Hypothalamus (tissue), 51 donors: ENCODE measurements at regions not wholly inside any gene's neighbourhood (a gene's known extent, or its start where the extent isn't known, plus 50 kb on each side); places are given as distances from the start of the nearest gene placed in this dataset.
"Not testable (repeated sequence)": the region's sequence is repeated elsewhere in the genome, so short reads cannot be mapped to it uniquely, and the experiment has no call there.

Experiments used
- DNase-seq, 51 donors: peaks; one replicate each; lab custom pipeline; 2025; lab: John Stamatoyannopoulos, UW

DNA sequence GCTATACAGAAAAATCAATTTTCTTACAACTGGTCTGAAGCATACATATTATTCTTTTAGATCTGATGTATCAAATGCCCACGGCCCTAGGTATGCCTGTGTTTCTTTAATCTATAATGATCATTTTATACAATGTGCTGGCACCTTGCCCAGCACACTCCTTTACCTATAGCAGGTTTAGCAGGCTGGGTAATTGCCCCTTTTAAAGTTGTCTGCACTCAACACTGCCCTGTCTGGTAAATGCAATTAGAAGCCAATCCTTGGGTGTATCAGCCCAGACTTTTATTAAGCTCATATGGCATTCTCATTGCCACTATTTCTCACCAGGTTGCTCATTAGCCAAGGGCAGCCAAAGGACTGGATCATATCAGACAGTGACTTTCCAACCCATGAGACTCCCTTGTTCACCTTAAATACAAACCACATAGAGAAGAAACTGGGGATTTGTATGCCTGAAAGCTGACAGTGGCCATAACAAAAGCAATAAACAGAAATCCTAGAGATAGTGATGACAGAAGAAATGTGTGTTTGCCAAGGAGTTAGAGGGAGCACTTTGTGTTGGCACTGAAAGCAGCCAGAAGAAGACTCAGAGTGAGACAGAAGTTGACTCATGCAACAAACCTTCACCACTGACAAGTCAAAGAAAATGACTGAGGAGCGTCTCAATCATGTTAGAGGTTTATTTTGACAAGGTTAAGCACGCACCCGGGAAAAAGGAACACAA is 334.2 kb downstream of the SPATA31A7 start:
- not testable (repeated sequence) for DNase-seq

- not testable (repeated sequence) for DNase-seq
Measured at GRCh38 chr9:61525629-61526028, 335.8 kb downstream of the SPATA31A7 start.

DNA sequence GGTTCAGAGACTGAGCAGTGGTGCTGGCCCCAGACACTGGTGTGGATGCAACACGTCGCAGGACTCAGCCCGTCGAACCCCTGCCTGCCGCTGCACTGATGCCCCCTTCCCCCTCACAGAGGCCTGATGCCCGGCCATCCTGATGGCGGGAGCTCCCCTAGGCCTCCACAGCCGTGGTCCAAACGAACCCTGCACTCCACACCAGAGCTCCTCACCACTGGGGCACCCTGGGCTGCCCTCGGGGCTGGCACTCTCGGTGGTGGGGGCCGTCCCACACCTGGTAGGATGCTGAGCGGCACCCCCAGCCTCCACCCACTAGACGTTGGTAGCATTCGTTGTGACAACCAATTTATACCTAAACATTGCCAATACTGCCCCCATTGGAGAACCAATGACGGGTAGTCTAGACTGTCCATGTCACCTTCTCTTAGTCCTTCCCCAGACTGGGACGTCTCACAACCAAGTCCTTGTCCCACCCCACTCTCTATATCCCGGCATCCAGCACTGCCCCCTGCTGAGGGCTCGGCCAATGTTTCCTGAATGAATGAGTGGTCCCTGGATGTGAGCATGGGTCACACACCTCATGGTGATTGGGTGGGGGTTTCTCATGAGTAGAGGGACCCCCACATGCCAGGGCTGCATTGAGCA is 360.4 kb downstream of the SPATA31A7 start:
- not testable (repeated sequence) for DNase-seq

DNA sequence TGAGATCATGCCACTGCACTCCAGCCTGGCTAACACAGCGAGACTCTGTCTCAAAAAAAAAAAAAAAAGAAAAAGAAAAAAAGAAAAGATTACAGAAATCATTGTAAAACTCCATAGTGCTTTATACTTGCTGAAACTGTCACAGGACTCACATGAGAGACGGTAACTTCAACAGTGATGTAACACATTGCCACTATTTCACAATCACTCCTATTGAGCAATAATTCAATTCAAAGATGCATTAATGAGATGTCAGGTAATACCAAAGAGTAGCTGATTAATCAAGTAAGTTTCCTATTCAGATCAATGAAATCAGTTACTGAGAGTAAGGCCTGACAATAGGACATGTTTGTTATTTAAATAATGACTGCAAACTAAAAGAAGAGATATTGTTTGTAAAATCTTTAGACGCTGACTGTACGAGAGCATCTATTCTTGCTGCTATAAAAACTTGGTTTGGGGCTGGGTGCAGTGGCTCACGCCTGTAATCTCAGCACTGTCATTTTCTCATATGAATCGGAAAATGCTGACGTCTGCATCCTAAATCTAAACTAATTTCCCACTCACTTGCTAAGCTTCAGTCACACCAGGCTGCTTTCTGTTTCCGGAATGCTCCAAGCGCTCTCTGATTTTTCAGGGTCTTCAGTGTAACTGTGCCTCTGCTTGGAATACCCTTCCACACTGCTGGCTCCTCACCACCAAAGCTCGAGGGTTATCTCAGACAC is 381.7 kb downstream of the SPATA31A7 start:
- DNase-seq: not testable (repeated sequence)

- DNase-seq: not testable (repeated sequence)
Measured at GRCh38 chr9:61572364-61572763, 382.5 kb downstream of the SPATA31A7 start.

GRCh38 chr9:61573432-61573831 is 383.6 kb downstream of the SPATA31A7 start:
- peak in 1 of 51 donors; percentile 20 for DNase-seq
